GM21619 (cell line): ENCODE measurements at regions not wholly inside any gene's neighbourhood (a gene's known extent, or its start where the extent isn't known, plus 50 kb on each side); places are given as distances from the start of the nearest gene placed in this dataset.

Source experiments
- ATAC-seq: cut with Tn5 transposase; IDR thresholded peaks from one replicate; pipeline ENCODE4 v1.9.1; 2021; ENCODE audit not compliant: unreplicated experiment

GRCh38 chr6:170022827-170023619 lies 267.9 kb downstream of the DLL1 start:
- no peak for ATAC-seq

DNA sequence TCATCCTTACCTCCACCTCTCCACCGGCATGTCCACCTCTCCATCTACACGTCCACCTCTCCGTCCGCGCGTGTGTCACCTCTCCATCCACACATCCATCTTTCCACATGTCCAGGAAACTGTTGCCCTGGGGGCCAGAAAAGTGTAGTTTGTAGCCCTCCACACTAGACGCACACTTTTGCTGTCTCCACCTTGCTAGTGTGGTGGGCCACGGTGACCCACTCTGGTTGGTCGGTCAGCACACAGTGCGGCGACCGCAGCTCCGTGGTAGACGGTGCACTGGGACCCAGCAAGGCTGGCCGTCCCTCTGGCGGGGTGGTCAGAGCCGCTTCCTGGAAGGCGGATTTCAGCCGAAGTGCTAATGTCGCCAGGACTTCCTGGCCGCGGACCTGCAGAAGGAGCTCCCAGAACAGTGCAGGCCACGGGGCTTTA lies 268.6 kb downstream of the DLL1 start:
- ATAC-seq = no peak

- ATAC-seq = no peak
Measured at GRCh38 chr6:170021579-170021978, 269.3 kb downstream of the DLL1 start.

GRCh38 chr6:170019818-170020583 lies 268.6 kb downstream of the ERMARD start:
- no peak for ATAC-seq

DNA sequence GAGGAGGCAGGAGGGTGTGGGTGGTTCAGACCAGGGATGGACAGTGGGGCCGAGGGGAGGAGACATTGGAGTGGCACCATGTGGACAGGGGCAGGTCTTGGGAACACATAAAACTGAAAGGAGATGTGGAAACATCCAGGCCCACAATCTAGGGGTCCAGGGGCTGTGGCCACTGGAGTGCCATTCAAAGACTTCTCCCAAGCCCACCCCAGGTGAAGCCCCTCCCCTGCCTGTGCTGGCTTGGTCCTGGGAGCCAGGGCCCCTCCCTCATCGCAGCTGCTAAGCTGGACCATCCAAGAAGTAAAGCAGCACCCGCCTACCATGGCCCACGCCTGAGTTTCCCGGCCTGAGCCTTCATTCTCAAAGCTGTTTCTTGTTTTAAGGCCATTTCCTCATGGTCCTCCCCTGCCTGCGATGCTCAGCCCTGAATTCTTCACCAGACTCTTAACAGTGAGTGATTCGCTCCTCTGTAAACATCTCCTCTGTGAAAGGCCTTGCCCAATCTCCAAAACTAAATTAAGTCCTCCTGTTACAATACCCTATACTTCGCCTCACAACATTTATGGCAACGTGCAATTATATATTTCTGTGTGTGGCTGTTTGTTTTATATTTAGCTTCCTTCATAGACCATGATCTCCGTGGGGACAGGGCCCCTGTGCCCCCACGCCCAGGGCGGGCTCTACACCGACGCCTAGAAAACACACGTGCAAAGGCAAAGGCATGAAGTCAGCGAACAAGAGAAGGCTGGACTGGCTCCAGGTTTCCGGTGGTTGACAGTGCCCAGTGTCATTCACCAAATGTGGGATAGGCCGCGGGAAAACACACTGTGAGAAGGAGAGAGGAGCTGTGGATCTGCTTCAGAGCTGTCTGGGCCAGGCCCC lies 267.8 kb downstream of the ERMARD start:
- ATAC-seq = no peak

- no peak for ATAC-seq
Measured at GRCh38 chr6:170018422-170018935, 267.1 kb downstream of the ERMARD start.

- ATAC-seq = no peak
Measured at GRCh38 chr6:170017603-170018320, 266.3 kb downstream of the ERMARD start.

DNA sequence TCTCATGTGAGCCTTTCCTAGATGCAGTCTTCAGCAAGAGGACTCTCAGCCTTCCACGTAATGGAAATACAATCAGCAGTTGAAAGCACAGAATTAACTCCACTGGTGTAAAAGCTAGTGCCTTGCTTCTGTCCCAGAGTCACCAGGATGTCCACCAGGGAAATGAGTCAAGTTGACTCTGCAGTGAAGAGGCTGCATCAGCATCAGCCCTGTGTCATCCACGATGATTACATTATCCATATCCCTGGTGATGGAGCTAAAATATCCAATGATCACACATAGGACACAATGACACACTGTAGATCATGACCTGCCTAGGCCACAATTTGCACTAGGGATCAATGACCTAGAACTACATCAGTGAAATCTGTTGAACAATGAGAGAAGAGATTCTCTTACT lies 262.4 kb downstream of the ERMARD start:
- ATAC-seq = no peak

DNA sequence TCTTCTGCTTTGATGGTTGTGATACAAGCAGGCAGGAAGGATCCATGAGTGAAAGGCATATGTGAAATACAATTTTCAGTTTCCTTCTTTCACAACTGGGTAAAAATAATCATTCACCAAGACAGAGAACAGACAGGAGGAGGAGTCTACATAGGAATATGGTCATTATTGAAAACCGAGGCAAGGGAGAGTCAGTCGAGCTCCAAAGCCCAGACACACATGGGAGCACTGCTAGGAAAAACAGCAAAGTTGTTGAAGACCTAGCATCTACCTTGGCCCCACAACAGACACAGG lies 260.6 kb downstream of the ERMARD start:
- ATAC-seq = no peak

DNA sequence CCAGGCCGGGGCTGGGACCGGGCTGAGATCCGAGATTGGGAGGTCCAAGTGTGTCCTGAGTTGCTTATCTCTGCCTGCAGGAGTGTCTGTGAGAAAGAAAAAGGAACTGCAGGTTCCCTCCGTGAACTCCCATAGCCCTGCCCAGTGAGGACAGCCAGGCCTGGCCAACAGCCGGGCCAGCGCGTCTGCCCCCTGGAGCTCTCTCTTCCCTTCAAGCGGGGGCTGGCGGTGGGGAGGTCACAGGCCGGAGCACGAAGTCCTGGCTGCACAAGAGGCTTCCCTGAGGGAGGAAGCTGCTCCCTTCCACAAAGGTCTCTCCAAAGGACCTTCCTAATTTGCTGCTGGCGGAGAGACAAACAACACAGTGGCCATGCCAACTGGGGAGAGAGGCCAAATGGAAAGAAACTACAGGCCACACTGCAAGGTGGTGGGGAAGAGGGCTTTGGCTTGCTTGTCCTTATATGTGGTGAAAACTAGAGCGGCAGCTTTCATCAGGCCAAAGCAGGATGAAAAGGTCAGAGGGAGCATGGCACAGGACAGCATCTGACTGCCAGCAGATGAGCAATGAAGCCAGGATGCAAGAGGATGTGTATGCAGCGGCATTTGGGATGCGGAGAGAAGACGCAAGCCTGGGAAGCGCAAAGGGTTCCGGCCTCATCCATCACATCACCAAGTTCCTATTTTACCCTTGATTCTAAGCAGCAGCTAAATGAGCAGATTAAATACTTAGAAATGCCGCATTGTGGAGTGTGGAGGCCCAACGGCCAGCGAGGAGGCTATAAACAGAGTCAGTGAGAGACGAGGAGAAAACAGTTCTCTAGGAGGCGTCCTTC lies 260.0 kb downstream of the ERMARD start:
- no peak for ATAC-seq

DNA sequence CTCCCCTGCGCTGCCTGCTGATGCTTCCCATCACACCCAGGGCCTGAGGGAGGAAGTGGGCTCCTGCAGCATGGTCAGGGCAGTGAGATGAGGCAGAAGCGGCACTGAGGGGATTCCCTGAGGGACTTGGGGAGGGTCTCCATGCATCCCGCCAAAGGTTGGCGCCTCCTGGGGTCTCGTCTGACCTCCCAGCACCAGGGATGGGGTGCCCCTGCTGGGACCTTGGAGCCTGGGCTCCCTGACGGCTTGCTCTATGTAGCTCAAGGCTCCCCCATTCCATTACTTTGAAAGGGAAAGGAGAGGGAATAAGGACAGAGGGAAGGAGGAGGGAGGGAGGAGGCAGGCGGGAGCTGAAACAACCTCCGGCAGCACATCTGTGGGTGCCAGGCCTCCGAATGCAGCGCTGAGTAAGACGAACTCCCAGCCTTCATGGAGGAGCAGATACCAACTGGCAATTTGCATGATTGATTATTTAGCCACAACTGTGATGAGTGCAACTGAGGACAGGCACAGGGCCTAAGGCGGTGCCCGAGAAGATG lies 259.3 kb downstream of the ERMARD start:
- no peak for ATAC-seq

DNA sequence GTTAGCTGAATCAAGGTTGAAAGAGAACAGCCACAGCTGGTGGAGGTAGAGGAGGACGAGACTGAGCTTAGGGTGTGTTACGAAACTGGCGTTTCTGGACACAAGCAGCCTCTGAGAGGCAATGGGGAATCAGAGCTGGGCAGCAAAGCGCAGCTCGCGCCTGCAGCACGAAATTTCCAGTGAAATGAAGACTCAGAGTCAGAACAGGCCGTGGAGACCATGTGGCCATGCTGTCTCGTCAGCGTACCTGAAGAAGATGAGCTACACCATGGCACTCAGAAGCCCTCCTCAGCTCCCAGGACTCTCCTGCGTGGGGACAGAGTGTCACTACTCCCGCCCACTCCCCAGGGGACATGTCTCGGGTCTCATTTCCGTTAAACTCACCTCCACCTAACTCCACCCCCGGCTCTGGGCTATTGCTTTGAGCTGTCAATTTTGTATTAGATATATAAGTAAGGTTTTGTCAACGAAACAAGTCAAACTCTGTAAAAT lies 256.9 kb downstream of the ERMARD start:
- ATAC-seq = no peak

DNA sequence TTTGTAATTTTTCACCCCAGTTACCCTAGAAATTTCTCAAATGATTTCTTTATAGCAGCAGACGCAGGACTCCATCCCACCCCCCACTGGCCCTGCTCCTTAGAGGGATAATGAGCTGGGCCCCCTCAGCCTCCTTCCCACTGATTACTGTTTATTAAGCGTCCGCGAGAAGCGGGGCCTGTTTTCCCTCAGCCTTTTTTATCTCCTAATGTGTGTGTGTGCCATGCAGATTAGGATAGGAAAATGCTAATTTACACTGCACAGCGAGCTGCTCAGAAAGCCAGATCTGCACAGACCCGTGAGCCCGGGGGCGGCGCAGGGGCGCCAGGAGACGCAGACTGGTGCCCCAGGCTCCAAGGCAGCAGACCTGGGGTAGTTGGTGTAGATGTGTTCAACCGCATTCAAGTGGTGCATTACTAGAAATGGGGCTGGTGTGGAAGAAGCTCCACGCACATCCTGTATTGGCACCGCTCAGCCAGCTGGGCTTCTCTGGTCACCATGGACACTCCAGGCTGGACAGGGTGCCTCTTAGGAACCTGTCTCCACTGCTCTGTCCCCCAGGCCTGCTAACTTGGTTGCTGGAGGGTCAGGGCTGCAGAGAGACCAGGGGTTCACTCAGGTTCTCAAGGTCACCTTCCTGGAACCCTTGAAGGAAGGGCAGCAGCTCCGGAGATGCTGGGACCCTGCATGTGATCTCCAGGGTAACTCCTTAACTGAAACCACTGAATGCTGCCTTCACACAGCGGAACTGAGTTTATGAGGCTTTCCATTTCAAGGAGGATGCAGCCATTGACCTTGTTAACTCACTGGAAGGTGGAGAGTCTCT lies 256.3 kb downstream of the ERMARD start:
- ATAC-seq = no peak

DNA sequence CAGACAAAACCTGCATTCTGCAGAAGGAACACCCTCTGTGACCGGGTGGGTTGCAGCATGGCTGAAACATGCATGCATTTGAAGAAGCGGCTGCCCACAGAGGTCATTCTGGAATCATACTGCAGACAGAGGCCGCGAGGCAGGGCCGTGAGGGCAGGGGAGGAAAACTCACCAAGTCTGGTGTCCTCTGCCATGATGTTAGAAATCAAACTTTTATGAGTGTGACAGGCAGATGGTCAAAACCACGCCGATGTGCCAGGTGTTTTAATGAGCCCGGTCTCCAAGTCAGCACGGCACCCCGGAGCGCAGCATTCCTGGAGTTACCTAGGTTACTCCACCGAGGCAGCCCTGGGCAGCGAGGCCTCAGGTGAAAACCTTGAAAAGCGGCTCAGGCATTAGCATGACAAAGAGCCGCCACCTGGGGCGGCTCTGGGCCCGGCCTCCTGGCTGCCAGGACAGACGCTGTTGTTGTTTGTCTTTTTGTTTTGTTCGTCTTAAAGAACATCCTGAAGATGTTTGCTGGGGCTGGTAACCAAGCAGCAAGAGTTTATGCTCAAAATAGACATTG lies 255.6 kb downstream of the ERMARD start:
- no peak for ATAC-seq

DNA sequence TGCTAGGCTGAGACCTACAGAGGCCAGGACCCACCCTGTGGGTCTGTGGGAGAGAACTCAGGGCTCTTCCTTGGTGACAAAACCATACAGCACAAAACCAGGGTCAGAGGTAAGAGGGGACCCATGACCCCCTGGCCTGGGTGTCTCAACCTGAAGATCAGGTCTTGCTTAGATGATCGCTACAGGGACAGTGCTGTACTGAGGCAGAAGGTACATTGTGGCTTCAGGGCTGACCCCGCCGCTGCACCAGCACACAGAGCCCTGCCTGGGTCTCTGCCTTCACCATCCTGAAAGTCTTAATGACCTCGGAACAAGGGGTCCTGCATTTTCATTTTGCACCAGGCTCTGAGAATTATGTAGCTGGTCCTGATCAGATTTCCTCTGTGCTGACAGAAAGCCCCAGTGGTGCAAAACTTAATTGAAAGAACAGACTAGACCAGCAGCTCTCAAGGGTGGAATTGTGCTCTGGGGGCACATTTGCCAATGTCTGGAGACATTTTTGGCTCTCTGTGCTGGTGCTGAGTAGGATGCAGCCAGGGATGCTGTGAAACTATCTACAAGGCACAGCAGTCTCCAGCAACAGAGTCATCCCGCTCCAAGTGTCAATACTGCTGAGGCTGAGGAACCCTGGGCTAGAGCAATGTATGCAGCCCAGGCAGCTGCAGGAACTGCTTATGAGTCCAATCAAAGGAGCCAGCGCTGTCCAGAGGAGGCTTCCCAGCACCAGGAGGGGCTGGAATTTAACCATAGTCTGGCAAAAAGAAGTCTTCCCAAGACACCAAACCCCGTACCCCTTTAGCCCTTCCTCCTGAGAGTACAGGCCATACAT lies 254.9 kb downstream of the ERMARD start:
- ATAC-seq = no peak

DNA sequence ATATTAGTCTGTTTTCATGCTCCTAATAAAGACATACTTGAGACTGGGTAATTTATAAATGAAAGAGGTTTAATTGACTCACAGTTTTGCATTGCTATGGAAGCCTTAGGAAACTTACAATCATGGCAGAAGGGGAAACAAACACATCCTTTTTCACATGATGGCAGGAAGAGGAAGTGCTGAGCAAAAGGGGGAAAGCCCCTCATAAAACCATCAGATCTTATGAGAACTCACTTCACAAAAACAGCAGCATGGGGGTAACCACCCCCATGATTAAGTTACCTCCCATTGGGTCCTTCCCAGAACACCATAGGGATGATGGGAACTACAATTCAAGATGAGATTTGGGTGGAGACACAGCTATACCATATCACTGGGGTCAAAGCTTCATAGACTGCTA lies 254.2 kb downstream of the ERMARD start:
- ATAC-seq = no peak

DNA sequence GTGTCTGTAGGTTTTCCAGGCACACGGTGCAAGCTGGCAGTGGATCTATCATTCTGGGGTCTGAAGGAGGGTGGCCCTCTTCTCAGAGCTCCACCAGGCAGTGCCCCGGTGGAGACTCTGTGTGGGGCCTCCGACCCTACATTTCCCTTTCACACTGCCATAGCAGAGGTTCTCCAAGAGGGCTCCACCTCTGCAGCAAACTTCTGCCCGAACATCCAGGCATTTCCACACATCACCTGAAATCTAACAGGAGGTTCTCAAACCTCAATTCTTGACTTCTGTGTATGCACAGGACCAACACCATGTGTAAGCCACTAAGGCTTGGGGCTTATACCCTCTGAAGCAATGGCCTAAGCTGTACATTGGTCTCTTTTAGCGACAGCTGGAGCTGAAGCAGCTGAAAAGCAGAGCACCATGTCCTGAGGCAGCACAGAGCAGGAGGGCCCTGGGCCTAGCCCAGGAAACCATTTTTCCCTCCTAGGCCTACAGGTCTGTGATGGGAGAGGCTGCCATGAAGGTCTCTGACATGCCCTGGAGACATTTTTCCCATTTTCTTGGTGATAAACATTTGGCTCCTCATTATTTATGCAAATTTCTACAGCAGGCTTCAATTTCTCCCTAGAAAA lies 253.3 kb downstream of the ERMARD start:
- ATAC-seq = no peak
